Right atrium auricular region (tissue), 2 donors: ENCODE measurements at regions not wholly inside any gene's neighbourhood (a gene's known extent, or its start where the extent isn't known, plus 50 kb on each side); places are given as distances from the start of the nearest gene placed in this dataset.

Experiments
- DNase-seq: peaks from one replicate; pipeline ENCODE4 v3.0.0-alpha.2; 2019; ENCODE audit warnings: low spot score
- H3K27ac ChIP-seq, 2 donors: fragments of 200-600 bp; sonication (generic); 1 replicate in 1 of 2; 2 replicates in 1 of 2; pipeline ENCODE4 v1.5.1; 2016 to 2019
- H3K27me3 ChIP-seq, 2 donors: fragments of 200-600 bp; sonication (generic); one replicate each; pipeline versions ENCODE4 v1.5.1 to v1.6.0; 2017 to 2019
- H3K36me3 ChIP-seq: fragments of 200-600 bp; sonication (generic); one replicate; pipeline ENCODE4 v1.5.1; 2016
- H3K4me1 ChIP-seq, 2 donors: fragments of 200-600 bp; sonication (generic); one replicate each; pipeline versions ENCODE4 v1.5.1 to v1.6.0; 2017 to 2019
- H3K4me3 ChIP-seq, 2 donors: fragments of 200-600 bp; sonication (generic); 1 replicate in 1 of 2; 2 replicates in 1 of 2; pipeline ENCODE4 v1.5.1; 2017 to 2019; ENCODE audit warnings: mild to moderate bottlenecking in 1 of 2, moderate library complexity in 1 of 2
- H3K9me3 ChIP-seq, 2 donors: fragments of 200-600 bp; sonication (generic); one replicate each; pipeline ENCODE4 v1.5.1; 2019
- CTCF ChIP-seq, 2 donors: fragments of 200-600 bp; sonication (generic); IDR thresholded peaks; one replicate each; pipeline ENCODE4 v1.5.1; 2019; ENCODE audit warnings: antibody characterized with exemption in 2 of 2

- Histone ChIP-seq H3K9me3 (no peaks in the 10 kb centered on the region), H3K4me3 (no peak overlapping the region), H3K27me3 (no peaks in the 10 kb centered on the region), H3K36me3 (no peaks in the 10 kb centered on the region), H3K27ac (no peak overlapping the region), H3K4me1 (no peaks in the 10 kb centered on the region)
- no peak for TF ChIP-seq CTCF (IDR thresholded peaks at IDR 0.05)
- no peak for DNase-seq
These were observed 165.6 kb upstream of the RIMS1 start for GRCh38 chr6:71720705-71721104.

GRCh38 chr6:71721642-71722041 is 164.7 kb upstream of the RIMS1 start:
- no peaks in the 10 kb centered on the region for H3K4me1 ChIP-seq
- no peak overlapping the region for H3K4me3 ChIP-seq
- peaks cover 0 to 5% of the 10 kb centered on the region in 2 donors for H3K9me3 ChIP-seq
- DNase-seq, result no peak
- no peaks in the 10 kb centered on the region for H3K36me3 ChIP-seq
- no peak for TF ChIP-seq CTCF (IDR thresholded peaks at IDR 0.05)
- H3K27ac ChIP-seq, result no peak overlapping the region
- H3K27me3 ChIP-seq, result no peaks in the 10 kb centered on the region

DNA sequence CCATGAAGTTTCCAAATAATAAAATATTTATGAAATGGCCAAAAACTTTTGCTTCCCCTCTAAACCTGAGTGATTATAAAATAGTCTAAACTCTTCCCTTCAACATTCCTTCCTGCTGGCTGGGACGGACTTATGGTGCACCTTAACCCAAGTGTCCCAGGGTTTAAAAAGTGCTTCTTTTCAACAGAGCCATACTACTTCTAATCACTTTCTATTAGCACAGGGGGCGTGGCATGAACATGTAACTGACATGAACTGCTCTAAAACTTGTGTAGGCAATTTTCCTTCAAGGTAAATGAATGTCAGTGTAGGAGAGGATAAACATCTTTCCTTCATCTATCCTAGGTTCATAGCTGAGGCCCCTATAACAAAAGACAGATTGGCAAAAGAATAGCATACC is 163.6 kb upstream of the RIMS1 start:
- no peak for TF ChIP-seq CTCF (IDR thresholded peaks at IDR 0.05)
- Histone ChIP-seq H3K36me3 (no peaks in the 10 kb centered on the region), H3K4me1 (no peaks in the 10 kb centered on the region), H3K9me3 (peaks cover 0 to 6% of the 10 kb centered on the region in 2 donors), H3K27ac (no peak overlapping the region), H3K4me3 (no peak overlapping the region), H3K27me3 (no peaks in the 10 kb centered on the region)
- DNase-seq, result no peak

DNA sequence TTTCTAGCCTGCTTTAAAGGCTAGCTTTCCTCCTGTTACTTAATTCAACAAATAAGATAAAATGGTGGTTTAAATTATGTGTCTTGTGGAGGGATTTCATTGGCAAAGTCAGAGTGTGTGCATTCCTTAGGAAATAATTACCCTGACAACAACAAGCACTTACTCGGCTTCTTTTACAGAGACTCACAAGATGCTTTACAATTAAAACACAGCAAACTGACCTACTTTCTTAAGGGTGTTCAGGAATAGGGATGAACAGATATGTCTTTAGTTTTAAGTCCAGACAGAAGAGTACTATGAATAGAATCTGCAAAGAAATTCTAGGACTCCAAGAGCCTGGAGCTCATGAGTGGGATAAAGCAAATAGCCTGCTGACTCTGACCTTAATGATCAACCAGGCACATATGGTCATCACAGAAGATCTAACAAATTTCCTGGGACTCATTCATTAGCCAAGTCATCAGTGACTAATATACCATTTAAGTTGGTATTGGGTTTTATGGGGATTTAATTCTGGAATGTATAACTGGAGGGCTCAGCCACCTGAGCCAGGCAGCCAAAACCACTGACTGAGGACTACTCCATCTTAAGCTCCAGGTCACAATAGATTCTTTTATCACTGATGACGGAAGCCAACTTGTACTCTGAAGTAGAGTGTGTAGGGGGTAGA is 161.8 kb upstream of the RIMS1 start:
- Histone ChIP-seq H3K36me3 (no peaks in the 10 kb centered on the region), H3K27ac (no peak overlapping the region), H3K9me3 (peaks cover 0 to 10% of the 10 kb centered on the region in 2 donors), H3K27me3 (no peaks in the 10 kb centered on the region), H3K4me3 (no peak overlapping the region), H3K4me1 (no peaks in the 10 kb centered on the region)
- no peak for DNase-seq
- TF ChIP-seq CTCF (IDR thresholded peaks at IDR 0.05), result no peak

- H3K9me3 ChIP-seq, result peaks cover 0 to 10% of the 10 kb centered on the region in 2 donors
- H3K4me3 ChIP-seq, result no peak overlapping the region
- no peaks in the 10 kb centered on the region for H3K27me3 ChIP-seq
- TF ChIP-seq CTCF (IDR thresholded peaks at IDR 0.05), result no peak
- DNase-seq, result no peak
- H3K36me3 ChIP-seq, result no peaks in the 10 kb centered on the region
- H3K27ac ChIP-seq, result no peak overlapping the region
- H3K4me1 ChIP-seq, result no peaks in the 10 kb centered on the region
These were observed 161.3 kb upstream of the RIMS1 start for GRCh38 chr6:71725126-71725470.

DNA sequence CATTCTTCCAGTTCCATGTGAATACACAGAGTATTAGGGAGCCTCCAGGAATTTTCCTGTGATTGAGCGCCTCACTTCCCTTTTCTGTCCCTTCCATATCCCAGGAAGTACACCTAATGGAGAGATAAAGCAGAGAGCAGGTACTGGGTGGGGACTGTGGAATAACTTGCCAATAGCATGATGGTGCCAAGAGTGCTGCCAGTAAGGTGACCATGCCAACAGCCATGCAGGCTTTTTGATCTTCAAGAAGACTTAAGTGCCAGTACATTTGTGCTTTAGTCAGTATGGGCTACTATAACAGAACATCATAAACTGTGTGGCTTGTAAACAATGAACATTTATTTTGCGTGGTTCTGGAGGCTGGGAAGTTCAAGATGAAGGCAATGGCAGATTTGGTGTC is 160.2 kb upstream of the RIMS1 start:
- Histone ChIP-seq H3K27me3 (no peaks in the 10 kb centered on the region), H3K4me3 (no peak overlapping the region), H3K27ac (no peak overlapping the region), H3K36me3 (no peaks in the 10 kb centered on the region), H3K4me1 (no peaks in the 10 kb centered on the region), H3K9me3 (peaks cover 0 to 10% of the 10 kb centered on the region in 2 donors)
- no peak for TF ChIP-seq CTCF (IDR thresholded peaks at IDR 0.05)
- DNase-seq, result no peak
